Skin epidermis (tissue), 12 donors: ENCODE measurements at regions not wholly inside any gene's neighbourhood (a gene's known extent, or its start where the extent isn't known, plus 50 kb on each side); places are given as distances from the start of the nearest gene placed in this dataset.

Experiments used
- H3K27ac ChIP-seq, 21 experiments: fragments of 200-600 bp; sonication (generic) in 11 of 21; one replicate each; pipeline ENCODE4 v1.5.0; 2020; ENCODE audit warnings: mild to moderate bottlenecking in 3 of 21, inconsistent platforms in 2 of 21, moderate library complexity in 2 of 21
- H3K4me3 ChIP-seq, 7 experiments: fragments of 200-600 bp; sonication (generic) in 2 of 7; one replicate each; pipeline ENCODE4 v1.5.0; 2020; ENCODE audit warnings: inconsistent platforms in 2 of 7, mild to moderate bottlenecking in 2 of 7, moderate library complexity in 1 of 7

GRCh38 chr11:69377029-69377952 lies 83.3 kb downstream of the MYEOV start:
- Histone ChIP-seq H3K27ac (peak overlapping the region in 16 of 21 experiments; percentile 20 to 76 (median 55)), H3K4me3 (peak overlapping the region in 2 of 7 experiments; percentile 2 to 11)

- Histone ChIP-seq H3K4me3 (no peak overlapping the region), H3K27ac (peak overlapping the region in 10 of 21 experiments; percentile 20 to 76 (median 55))
Measured at GRCh38 chr11:69377953-69378302, 84.0 kb downstream of the MYEOV start.

- Histone ChIP-seq H3K4me3 (no peak overlapping the region), H3K27ac (peak overlapping the region in 4 of 21 experiments; percentile 20 to 76 (median 42))
Measured at GRCh38 chr11:69378303-69379141, 84.6 kb downstream of the MYEOV start.

- Histone ChIP-seq H3K27ac (no peak overlapping the region), H3K4me3 (no peak overlapping the region)
Measured at GRCh38 chr11:69380451-69380901, 86.5 kb downstream of the MYEOV start.

GRCh38 chr11:69380921-69381581 lies 87.1 kb downstream of the MYEOV start:
- peak overlapping the region in 2 of 21 experiments; percentile 4 to 22 for H3K27ac ChIP-seq
- H3K4me3 ChIP-seq: no peak overlapping the region

GRCh38 chr11:69381681-69382130 lies 87.8 kb downstream of the MYEOV start:
- Histone ChIP-seq H3K27ac (peak overlapping the region in 4 of 21 experiments; percentile 4 to 61 (median 26)), H3K4me3 (peak overlapping the region in 1 of 7 experiments; percentile 7)

- peak overlapping the region in 3 of 21 experiments; percentile 22 to 61 (median 29) for H3K27ac ChIP-seq
- peak overlapping the region in 2 of 7 experiments; percentile 7 to 8 for H3K4me3 ChIP-seq
Measured at GRCh38 chr11:69382131-69383128, 88.5 kb downstream of the MYEOV start.

GRCh38 chr11:69383372-69384250 lies 89.7 kb downstream of the MYEOV start:
- Histone ChIP-seq H3K27ac (no peak overlapping the region), H3K4me3 (no peak overlapping the region)

- H3K4me3 ChIP-seq: no peak overlapping the region
- H3K27ac ChIP-seq: no peak overlapping the region
Measured at GRCh38 chr11:69384251-69385143, 90.5 kb downstream of the MYEOV start.

GRCh38 chr11:69385144-69385820 lies 91.3 kb downstream of the MYEOV start:
- no peak overlapping the region for H3K4me3 ChIP-seq
- no peak overlapping the region for H3K27ac ChIP-seq

- no peak overlapping the region for H3K4me3 ChIP-seq
- H3K27ac ChIP-seq: no peak overlapping the region
Measured at GRCh38 chr11:69385832-69386427, 92.0 kb downstream of the MYEOV start.

- no peak overlapping the region for H3K4me3 ChIP-seq
- H3K27ac ChIP-seq: no peak overlapping the region
Measured at GRCh38 chr11:69386594-69387408, 92.8 kb downstream of the MYEOV start.

GRCh38 chr11:69387409-69387885 lies 93.5 kb downstream of the MYEOV start:
- H3K27ac ChIP-seq: no peak overlapping the region
- no peak overlapping the region for H3K4me3 ChIP-seq

GRCh38 chr11:69388210-69388609 lies 93.3 kb upstream of the LINC01488 start:
- H3K4me3 ChIP-seq: no peak overlapping the region
- no peak overlapping the region for H3K27ac ChIP-seq

- Histone ChIP-seq H3K27ac (no peak overlapping the region), H3K4me3 (no peak overlapping the region)
Measured at GRCh38 chr11:69388661-69389060, 92.8 kb upstream of the LINC01488 start.
